Choroid plexus epithelial cell (primary cell): ENCODE measurements at regions not wholly inside any gene's neighbourhood (a gene's known extent, or its start where the extent isn't known, plus 50 kb on each side); places are given as distances from the start of the nearest gene placed in this dataset.

ENCODE experiments used
- DNase-seq: peaks from one replicate; pipeline ENCODE4 v3.0.0-alpha.2; 2010; ENCODE audit warnings: low read depth
- H3K4me3 ChIP-seq: 2 replicates; pipeline ENCODE4 v1.5.1; 2011; ENCODE audit warnings: low read depth, mild to moderate bottlenecking, control low read depth, low read length, moderate library complexity
- TF ChIP-seq, protein P1 (sequence below): conservative IDR thresholded peaks from 2 replicates; pipeline ENCODE4 v1.5.1; 2011; ENCODE audit warnings: low read depth, mild to moderate bottlenecking, control low read depth, inconsistent platforms, low read length, moderate library complexity

GRCh38 chr3:81378552-81379293, 382.7 kb downstream of the GBE1 start:
- no peak for DNase-seq
- no peak overlapping the region for H3K4me3 ChIP-seq
- TF ChIP-seq, protein P1, sequence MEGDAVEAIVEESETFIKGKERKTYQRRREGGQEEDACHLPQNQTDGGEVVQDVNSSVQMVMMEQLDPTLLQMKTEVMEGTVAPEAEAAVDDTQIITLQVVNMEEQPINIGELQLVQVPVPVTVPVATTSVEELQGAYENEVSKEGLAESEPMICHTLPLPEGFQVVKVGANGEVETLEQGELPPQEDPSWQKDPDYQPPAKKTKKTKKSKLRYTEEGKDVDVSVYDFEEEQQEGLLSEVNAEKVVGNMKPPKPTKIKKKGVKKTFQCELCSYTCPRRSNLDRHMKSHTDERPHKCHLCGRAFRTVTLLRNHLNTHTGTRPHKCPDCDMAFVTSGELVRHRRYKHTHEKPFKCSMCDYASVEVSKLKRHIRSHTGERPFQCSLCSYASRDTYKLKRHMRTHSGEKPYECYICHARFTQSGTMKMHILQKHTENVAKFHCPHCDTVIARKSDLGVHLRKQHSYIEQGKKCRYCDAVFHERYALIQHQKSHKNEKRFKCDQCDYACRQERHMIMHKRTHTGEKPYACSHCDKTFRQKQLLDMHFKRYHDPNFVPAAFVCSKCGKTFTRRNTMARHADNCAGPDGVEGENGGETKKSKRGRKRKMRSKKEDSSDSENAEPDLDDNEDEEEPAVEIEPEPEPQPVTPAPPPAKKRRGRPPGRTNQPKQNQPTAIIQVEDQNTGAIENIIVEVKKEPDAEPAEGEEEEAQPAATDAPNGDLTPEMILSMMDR, result no peak

DNA sequence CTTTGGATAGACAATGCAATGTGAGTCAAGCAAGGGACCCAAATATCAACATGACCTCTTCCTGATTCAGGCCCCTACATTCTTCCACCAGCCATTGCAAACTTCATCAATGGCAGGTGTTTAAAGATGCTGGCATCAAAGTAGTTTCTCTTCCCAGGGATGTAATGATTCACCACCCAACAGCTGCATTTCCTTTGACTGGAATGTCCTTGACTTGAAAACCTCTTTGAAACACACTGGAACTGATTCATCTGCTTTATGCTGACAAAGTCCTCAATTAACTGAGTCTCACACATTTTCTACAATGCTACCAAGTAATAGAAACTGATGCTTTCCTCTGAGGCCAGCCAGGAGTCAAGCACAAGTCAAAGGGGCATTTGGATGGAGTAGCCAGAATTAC, 385.5 kb downstream of the GBE1 start:
- no peak overlapping the region for H3K4me3 ChIP-seq
- TF ChIP-seq, protein P1, result no peak
- no peak for DNase-seq

GRCh38 chr3:81364411-81364810, 397.0 kb downstream of the GBE1 start:
- DNase-seq, result no peak

DNA sequence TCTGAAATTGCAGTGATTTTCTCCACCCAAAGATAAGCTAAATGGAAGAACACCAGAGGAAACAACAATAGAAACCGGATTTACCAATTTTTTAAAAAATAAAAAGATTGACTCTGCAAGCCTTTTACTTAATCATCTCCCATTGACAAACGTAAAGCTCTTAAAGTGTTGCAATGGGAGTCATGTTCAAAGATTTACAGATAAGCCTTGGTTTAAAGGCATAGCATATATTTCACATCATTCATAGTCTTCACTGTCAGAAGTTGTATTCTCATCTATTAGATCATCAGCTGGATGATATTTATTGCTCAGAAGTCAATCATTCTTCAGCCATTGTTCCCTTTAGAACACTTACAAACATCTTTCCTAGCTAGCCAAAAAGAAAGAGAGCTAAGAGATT, 397.6 kb downstream of the GBE1 start:
- TF ChIP-seq, protein P1, result no peak
- no peak overlapping the region for H3K4me3 ChIP-seq
- peak; percentile 12 for DNase-seq

More at GRCh38 chr3:81364411-81364810, 397.0 kb downstream of the GBE1 start:
- no peak overlapping the region for H3K4me3 ChIP-seq
- TF ChIP-seq, protein P1, result no peak

GRCh38 chr3:81354119-81354518, 407.3 kb downstream of the GBE1 start:
- no peak overlapping the region for H3K4me3 ChIP-seq
- no peak for DNase-seq
- TF ChIP-seq, protein P1, result no peak

GRCh38 chr3:81352867-81353266, 408.6 kb downstream of the GBE1 start:
- TF ChIP-seq, protein P1, result peak; percentile 47
- DNase-seq, result peak; percentile 73

DNA sequence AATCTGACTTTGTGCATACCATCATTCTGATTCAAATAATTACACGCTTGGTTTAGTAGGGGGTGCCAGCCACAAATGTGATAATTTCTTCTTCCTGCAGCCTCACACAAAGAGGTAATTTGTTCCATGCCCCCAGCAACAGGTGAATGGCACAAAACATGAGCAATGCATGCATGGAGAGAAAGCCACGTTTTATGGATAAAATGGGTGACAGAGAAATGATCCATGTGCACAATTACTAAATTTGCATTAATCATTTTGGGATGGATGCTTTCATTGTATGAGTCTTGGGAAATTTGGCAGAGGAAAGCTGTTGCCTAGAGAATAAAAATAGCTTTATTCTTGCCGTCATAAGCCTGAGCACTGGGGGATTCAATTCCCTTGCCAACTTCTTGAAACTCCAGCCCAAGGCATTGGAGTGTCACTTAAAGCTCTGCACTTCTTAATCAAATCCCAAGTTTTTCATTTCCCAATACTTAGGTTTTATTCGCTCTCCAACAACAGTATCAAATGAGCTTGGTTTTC, 411.6 kb downstream of the GBE1 start:
- DNase-seq, result no peak
- TF ChIP-seq, protein P1, result no peak
- no peak overlapping the region for H3K4me3 ChIP-seq

More at GRCh38 chr3:81352867-81353266, 408.6 kb downstream of the GBE1 start:
- H3K4me3 ChIP-seq, result no peak overlapping the region
